ENCODE measurements at regions not wholly inside any gene's neighbourhood (a gene's known extent, or its start where the extent isn't known, plus 50 kb on each side); places are given as distances from the start of the nearest gene placed in this dataset.

DNA sequence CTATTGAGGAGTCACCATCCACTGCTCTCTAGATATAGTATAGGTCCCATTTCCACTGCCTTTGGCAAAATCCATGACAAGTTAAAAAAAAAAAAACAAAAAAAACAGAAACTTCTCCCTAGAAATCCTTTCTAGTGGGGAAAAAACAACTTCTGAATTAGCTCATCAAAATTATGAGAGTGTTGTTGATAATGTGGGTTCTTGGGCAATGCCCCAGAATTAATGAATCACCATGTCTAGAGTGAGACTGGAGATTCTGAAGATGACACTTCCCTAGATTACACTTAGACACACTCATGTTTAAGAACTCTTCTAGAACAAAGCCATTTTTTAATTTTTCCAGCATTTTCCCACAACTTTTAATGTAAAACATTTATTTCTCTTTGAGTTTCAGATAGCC is 728.0 kb upstream of the C9orf72 start:
- no peak overlapping the region for H3K9ac ChIP-seq (ENCODE audit: low read length)
- no peaks in the 10 kb centered on the region for H3K27me3 ChIP-seq (ENCODE audit: insufficient read depth, low read length)
- no peaks in the 10 kb centered on the region for H3K9me2 ChIP-seq (ENCODE audit: insufficient read depth)
- intact Hi-C loops (cut with micrococcal nuclease), result no loop called here
- no peak for DNase-seq (ENCODE audit: low read depth, low spot score)
- no peaks in the 10 kb centered on the region for H3K36me3 ChIP-seq (ENCODE audit: control insufficient read depth in 1 of 2, insufficient read depth in 2 of 2, low read length in 2 of 2)
- no peaks in the 10 kb centered on the region for H4K20me1 ChIP-seq (ENCODE audit: insufficient read depth)
- no peak overlapping the region for H2AFZ ChIP-seq (ENCODE audit: low read depth, low read length, poor library complexity, severe bottlenecking)
- ATAC-seq, result no peak
- POLR2A ChIA-PET, result no interaction called here
- BruUV-seq (replicated peaks), result no TSS peak
- no peaks in the 10 kb centered on the region; a peak in 2 of 4 replicates for H3K9me3 ChIP-seq (ENCODE audit: control insufficient read depth in 1 of 2, insufficient read depth in 1 of 2, low read depth in 1 of 2, low read length in 2 of 2)
- H3K4me3 ChIP-seq (replicated peaks in 1 of 2; ENCODE audit: low read depth in 1 of 2, low read length in 2 of 2), result no peak overlapping the region
- H3K27ac ChIP-seq (ENCODE audit: low read depth, low read length), result no peak overlapping the region
- TF ChIP-seq, protein P1, sequence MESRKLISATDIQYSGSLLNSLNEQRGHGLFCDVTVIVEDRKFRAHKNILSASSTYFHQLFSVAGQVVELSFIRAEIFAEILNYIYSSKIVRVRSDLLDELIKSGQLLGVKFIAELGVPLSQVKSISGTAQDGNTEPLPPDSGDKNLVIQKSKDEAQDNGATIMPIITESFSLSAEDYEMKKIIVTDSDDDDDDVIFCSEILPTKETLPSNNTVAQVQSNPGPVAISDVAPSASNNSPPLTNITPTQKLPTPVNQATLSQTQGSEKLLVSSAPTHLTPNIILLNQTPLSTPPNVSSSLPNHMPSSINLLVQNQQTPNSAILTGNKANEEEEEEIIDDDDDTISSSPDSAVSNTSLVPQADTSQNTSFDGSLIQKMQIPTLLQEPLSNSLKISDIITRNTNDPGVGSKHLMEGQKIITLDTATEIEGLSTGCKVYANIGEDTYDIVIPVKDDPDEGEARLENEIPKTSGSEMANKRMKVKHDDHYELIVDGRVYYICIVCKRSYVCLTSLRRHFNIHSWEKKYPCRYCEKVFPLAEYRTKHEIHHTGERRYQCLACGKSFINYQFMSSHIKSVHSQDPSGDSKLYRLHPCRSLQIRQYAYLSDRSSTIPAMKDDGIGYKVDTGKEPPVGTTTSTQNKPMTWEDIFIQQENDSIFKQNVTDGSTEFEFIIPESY (IDR thresholded peaks at IDR 0.05; ENCODE audit: extremely low read depth, insufficient replicate concordance, low read length), result no peak
- TF ChIP-seq POLR2A (IDR thresholded peaks at IDR 0.05; ENCODE audit: borderline replicate concordance, extremely low read depth, insufficient read depth, insufficient read length) (no peak), CBX3 (IDR thresholded peaks at IDR 0.05; ENCODE audit: low read depth) (no peak), FOSL1 (IDR thresholded peaks at IDR 0.05; ENCODE audit: low read depth) (no peak), ZFX (IDR thresholded peaks at IDR 0.05) (no peak), CEBPB (IDR thresholded peaks at IDR 0.05; ENCODE audit: low read depth) (no peak), ELF1 (IDR thresholded peaks at IDR 0.05; ENCODE audit: borderline replicate concordance, low read depth) (no peak), YY1 (IDR thresholded peaks at IDR 0.05; ENCODE audit: extremely low read depth, insufficient replicate concordance, low read depth, low read length) (no peak), TCF7L2 (IDR thresholded peaks at IDR 0.05; ENCODE audit: borderline replicate concordance, extremely low read depth, insufficient read depth, insufficient read length) (no peak), POLR2AphosphoS5 (IDR thresholded peaks at IDR 0.05; ENCODE audit: low read depth, low read length) (no peak), SIN3A (IDR thresholded peaks at IDR 0.05; ENCODE audit: low read depth) (no peak), RAD21 (IDR thresholded peaks at IDR 0.05; ENCODE audit: low read depth) (no peak), ZNF274 (IDR thresholded peaks at IDR 0.05; ENCODE audit: low read depth, low read length) (no peak), SRF (IDR thresholded peaks at IDR 0.05; ENCODE audit: low read depth) (no peak), JUND (IDR thresholded peaks at IDR 0.05) (no peak)
- TF ChIP-seq, protein P2, sequence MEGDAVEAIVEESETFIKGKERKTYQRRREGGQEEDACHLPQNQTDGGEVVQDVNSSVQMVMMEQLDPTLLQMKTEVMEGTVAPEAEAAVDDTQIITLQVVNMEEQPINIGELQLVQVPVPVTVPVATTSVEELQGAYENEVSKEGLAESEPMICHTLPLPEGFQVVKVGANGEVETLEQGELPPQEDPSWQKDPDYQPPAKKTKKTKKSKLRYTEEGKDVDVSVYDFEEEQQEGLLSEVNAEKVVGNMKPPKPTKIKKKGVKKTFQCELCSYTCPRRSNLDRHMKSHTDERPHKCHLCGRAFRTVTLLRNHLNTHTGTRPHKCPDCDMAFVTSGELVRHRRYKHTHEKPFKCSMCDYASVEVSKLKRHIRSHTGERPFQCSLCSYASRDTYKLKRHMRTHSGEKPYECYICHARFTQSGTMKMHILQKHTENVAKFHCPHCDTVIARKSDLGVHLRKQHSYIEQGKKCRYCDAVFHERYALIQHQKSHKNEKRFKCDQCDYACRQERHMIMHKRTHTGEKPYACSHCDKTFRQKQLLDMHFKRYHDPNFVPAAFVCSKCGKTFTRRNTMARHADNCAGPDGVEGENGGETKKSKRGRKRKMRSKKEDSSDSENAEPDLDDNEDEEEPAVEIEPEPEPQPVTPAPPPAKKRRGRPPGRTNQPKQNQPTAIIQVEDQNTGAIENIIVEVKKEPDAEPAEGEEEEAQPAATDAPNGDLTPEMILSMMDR (IDR thresholded peaks at IDR 0.05 in 2 of 3, conservative IDR thresholded peaks at IDR 0.05 in 1 of 3; ENCODE audit: borderline replicate concordance in 1 of 3, insufficient read depth in 1 of 3, low read depth in 2 of 3, low read length in 2 of 3), result no peak
- TF ChIP-seq, protein P3, sequence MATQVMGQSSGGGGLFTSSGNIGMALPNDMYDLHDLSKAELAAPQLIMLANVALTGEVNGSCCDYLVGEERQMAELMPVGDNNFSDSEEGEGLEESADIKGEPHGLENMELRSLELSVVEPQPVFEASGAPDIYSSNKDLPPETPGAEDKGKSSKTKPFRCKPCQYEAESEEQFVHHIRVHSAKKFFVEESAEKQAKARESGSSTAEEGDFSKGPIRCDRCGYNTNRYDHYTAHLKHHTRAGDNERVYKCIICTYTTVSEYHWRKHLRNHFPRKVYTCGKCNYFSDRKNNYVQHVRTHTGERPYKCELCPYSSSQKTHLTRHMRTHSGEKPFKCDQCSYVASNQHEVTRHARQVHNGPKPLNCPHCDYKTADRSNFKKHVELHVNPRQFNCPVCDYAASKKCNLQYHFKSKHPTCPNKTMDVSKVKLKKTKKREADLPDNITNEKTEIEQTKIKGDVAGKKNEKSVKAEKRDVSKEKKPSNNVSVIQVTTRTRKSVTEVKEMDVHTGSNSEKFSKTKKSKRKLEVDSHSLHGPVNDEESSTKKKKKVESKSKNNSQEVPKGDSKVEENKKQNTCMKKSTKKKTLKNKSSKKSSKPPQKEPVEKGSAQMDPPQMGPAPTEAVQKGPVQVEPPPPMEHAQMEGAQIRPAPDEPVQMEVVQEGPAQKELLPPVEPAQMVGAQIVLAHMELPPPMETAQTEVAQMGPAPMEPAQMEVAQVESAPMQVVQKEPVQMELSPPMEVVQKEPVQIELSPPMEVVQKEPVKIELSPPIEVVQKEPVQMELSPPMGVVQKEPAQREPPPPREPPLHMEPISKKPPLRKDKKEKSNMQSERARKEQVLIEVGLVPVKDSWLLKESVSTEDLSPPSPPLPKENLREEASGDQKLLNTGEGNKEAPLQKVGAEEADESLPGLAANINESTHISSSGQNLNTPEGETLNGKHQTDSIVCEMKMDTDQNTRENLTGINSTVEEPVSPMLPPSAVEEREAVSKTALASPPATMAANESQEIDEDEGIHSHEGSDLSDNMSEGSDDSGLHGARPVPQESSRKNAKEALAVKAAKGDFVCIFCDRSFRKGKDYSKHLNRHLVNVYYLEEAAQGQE (IDR thresholded peaks at IDR 0.05; ENCODE audit: low read depth), result no peak
- TF ChIP-seq, protein P4, sequence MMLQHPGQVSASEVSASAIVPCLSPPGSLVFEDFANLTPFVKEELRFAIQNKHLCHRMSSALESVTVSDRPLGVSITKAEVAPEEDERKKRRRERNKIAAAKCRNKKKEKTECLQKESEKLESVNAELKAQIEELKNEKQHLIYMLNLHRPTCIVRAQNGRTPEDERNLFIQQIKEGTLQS (IDR thresholded peaks at IDR 0.05), result no peak
- TF ChIP-seq, protein P5, sequence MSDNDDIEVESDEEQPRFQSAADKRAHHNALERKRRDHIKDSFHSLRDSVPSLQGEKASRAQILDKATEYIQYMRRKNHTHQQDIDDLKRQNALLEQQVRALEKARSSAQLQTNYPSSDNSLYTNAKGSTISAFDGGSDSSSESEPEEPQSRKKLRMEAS (IDR thresholded peaks at IDR 0.05), result no peak
- H3K4me1 ChIP-seq (ENCODE audit: control insufficient read depth in 1 of 2, insufficient read depth in 2 of 2, low read length in 2 of 2), result no peaks in the 10 kb centered on the region
- RAD21 ChIA-PET (ENCODE audit: low non-redundant PET in 1 of 2, low total read pairs in 2 of 2, uncharacterized antibody in 2 of 2, unreplicated experiment in 2 of 2), result no interaction called here
- no peaks in the 10 kb centered on the region for H3K79me2 ChIP-seq (ENCODE audit: insufficient read depth, low read length)
- CTCF ChIA-PET, result no interaction called here
- H3K4me2 ChIP-seq (ENCODE audit: low read length), result no peak overlapping the region
